NCI-H526 treated with DMSO at 0.1 percent for 48 hours (cell line): ENCODE measurements at regions not wholly inside any gene's neighbourhood (a gene's known extent, or its start where the extent isn't known, plus 50 kb on each side); places are given as distances from the start of the nearest gene placed in this dataset.
A peak's percentile ranks its signal among the peaks of the same experiment; 100 is the strongest.
"Not testable (repeated sequence)": the region's sequence is repeated elsewhere in the genome, so short reads cannot be mapped to it uniquely, and the experiment has no call there.

Experiments
- DNase-seq: peaks from one replicate; lab custom pipeline; 2025; lab: John Stamatoyannopoulos, UW

DNA sequence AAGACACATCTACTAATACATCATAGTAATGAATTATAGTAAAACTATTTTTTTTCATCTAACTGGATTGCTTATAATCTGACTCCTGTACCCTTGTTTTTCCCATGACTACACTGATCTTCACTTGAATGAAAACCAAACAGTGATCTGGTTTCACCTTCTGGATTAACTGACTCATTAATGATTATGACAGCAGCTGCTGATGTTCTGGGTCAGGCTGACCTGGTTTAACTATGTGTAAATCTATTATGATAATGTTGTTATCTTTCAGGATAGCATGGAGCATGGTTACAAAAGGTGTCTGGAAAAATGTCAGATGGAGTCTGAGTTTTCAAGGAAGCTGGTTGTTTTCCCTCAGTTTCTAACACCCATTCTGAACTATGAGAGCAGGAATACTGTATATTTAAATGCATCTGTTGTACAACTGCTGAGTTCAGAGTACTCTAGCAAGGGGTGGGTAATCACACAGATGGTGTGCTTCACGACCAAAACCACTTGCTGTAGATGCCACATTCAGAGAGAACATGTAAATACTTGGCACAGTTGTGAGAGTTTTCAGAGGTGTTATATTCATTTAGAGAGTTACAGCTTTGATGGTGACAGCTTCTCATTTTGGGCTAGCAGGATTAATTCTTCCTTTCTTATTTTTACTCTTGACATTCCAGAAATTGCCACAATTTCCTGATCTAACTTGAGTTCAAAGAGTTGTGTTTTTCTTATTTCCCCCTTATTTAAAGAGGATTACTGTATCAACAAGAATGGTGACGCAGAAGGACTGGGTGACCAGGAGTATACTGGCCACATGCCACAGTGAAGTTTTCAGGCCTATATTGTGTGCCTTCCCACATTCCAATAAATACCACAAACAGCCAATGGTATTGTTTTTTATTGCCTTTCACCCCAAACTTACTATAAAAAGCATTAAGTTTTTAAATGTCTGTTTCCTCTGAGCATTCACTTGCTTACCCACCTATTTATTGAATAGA is 249.7 kb upstream of the TET2 start:
- DNase-seq, result no peak

- DNase-seq, result no peak
These were observed 246.8 kb upstream of the TET2 start for GRCh38 chr4:104899863-104900262.

DNA sequence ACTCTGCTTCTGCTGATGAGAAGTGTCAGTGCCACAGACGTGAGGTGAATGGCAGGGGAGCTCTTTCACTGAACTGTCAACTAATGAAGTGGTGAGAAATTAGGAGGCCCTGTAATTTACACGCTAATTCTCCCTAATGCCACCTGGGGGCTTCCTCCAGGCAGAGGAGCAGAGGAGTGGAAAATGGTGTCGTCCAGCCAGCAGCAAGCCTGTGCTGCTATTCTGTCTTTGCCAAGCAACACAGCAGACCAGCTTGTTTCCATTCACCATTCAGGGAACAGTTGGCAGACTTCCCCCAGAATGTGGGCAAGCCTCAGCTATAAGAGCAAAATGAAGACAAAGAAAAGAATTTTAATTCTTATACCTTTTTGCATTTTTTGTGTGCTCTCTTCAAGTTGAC is 245.2 kb upstream of the TET2 start:
- no peak for DNase-seq

DNA sequence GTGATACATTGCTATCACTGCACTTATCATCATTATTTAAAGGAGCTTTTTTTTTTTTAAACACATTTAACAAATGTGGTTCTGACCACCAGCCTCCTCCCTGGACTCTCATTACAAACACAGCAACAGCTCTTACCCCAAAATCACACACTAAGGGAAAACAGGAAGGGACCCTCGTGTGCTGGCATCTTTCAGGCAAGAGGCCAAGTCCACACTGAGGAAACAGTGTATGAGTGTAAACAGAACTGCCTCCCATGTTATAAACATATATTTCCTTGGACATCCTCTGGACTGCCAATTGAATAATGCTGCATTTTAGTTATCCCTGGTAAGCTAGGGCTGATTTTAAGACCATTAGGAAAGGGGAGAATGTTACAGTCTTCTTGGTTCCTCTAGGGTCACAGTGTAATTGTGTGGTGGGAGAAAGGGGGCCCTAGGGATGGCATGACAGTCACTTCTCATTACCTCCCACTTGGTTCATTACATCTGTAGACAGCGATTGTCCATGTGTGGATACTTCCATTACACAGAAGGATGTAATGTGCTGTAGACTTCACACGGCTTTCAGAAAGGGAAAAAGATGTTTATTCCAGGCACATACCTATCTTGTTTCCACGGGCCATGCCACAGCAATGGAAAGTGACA is 244.6 kb upstream of the TET2 start:
- DNase-seq, result no peak

DNA sequence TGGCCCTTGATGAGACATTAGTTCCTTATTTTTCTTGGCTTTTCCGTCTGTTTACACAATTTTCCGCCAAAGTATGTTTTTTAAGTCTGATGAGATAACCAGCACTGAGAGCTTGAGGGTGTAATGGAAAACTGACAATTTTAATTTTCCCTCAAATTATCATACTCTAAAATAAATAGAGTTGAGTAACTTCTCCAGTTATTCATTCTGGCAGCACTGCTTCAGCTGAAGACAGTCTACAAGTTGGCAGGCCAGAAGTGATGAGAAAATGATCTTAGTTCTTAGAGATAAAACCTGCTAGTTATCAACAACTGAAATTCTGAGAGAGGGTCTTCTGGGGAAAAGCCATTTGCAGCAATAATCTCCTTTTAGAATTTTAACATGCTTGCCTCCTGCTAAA is 241.6 kb upstream of the TET2 start:
- no peak for DNase-seq

- no peak for DNase-seq
These were observed 241.1 kb upstream of the TET2 start for GRCh38 chr4:104905546-104905945.

- no peak for DNase-seq
These were observed 240.4 kb upstream of the TET2 start for GRCh38 chr4:104906276-104906675.

DNA sequence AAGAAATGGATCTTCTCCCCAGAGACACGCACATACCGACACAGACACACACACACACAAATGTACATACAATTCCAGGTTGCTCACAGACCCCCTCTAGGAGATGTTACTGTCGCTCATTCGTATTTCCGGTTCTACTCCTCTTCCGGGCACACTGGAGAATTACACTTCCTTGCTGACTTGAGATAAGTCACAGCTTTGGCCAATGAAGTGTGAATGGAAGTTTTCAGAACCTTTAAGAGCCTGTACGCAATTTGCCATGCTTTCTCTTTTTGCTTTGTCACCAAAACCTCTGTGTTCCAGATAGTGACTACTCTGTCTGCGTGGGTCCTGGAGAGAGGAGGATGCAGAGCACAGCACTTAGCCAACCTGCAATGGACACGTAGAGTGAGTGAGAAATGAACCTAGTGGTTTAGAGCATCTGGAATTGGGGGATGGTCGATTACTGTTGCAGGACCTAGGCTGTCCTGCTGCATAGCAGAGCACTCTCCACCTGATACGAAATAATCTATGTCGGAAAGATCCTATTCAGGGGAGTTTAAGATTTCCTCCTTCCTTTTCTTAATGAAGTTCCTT is 239.5 kb upstream of the TET2 start:
- no peak for DNase-seq

DNA sequence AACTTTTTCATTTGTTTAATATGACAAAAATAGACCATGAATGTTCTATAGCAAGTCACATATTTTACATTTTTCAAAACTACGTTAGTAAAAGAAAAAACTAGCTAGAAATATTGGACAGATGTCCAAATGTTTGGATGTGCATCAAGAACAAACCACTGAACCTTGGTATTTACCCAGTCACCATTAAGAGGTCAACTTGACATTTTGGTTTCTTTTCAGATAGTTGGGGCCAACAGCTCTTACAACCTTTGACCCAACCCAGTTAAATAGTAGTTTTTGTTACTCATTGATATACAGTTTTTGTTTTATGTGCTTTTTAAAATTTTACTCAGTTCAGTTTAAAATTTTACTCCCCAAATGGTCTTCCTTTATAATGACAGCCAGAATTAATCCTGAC is 238.7 kb upstream of the TET2 start:
- DNase-seq, result no peak

DNA sequence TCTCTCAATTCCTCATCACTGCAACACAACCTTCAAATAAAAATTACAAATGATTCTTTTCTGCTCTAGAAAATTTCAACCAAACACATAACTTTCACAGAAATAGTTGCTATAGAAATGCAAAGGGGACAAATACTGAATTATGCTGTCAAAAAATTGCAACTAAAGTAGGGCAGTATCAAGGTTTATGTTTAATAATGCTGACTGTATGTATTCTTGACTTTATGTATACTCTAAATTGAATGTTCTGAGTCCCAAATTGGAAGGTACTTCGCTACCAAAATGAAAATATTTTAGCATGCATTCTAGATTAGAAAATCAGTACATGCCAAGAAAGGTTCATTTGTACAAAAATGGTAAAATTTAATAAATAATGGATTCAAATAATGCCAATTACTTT is 237.3 kb upstream of the TET2 start:
- no peak for DNase-seq

DNA sequence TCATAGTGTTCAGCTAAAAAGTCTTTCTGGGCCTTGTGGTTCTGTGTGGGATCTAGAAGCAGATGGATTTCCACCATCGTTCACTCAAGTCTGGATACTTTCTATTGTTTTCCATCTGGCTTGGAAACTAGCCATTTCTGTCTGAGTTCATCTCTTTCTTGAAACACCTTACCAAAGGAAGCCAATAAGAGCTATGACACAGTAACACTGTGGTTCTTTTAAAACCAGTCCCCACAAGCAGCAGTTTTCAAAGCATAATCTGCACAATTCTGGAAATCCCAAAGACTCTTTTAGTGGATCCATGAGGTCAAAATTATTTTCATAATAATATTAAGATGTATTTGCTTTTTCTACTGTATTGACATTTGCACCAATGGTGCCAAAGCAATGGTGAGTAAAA is 234.2 kb upstream of the TET2 start:
- DNase-seq, result no peak

- no peak for DNase-seq
These were observed 231.3 kb upstream of the TET2 start for GRCh38 chr4:104915373-104915772.

DNA sequence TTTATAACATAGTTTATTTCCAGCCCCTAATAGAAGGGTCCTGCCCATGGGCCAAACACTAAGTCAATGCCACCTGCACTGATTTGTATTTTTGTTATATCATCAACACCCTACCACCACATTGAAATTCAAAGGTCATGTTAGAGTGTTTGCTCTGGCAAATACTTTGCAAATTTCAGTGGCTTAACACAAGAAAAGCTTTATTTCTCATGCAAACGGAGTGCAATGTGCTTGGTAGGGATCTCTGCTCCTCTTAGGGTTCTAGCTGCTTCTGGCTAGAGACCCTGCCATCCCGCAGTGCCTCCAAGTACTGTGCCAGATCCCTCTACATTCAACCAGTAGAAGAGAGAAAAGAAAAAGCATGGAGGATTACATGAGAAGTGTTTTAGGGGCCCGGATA is 230.8 kb upstream of the TET2 start:
- DNase-seq, result peak; percentile 32

DNA sequence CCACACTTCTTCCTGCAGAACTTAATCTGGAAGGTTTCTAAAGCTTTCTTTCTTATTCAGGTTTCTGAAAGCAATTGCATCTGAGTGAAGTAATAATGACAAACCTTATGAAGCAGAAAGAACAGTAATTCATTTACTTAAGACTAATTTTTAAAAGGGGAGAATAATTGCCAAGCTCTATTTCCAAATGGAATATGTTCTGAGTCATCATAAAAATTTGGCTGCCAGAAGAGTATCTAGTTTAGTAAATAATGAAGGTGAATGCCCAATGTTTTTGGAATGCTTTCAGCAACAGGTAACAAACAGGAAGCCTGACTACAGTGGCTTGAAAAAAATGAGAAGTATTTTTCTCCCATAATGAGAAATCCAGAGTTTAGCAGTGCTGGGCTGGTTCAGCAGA is 227.3 kb upstream of the TET2 start:
- no peak for DNase-seq

DNA sequence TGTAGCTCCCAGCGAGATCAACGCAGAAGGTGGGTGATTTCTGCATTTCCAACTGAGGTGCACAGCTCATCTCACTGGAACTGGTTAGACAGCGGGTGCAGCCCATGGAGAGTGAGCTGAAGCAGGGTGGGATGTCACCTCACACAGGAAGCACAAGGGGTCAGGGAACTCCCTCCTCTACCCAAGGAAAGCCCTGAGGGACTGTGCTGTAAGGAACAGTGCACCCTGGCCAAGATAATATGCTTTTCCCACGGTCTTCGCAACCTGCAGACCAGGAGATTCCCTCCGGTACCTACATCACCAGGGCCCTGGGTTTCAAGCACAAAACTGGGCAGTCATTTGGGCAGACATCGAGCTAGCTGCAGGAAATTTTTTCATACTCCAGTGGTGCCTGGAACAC is 216.4 kb upstream of the TET2 start:
- no peak for DNase-seq

GRCh38 chr4:104930745-104931736 is 215.6 kb upstream of the TET2 start:
- DNase-seq, result not testable (repeated sequence)

GRCh38 chr4:104938624-104939023 is 208.1 kb upstream of the TET2 start:
- DNase-seq, result no peak

GRCh38 chr4:104940927-104941326 is 205.7 kb upstream of the TET2 start:
- no peak for DNase-seq

DNA sequence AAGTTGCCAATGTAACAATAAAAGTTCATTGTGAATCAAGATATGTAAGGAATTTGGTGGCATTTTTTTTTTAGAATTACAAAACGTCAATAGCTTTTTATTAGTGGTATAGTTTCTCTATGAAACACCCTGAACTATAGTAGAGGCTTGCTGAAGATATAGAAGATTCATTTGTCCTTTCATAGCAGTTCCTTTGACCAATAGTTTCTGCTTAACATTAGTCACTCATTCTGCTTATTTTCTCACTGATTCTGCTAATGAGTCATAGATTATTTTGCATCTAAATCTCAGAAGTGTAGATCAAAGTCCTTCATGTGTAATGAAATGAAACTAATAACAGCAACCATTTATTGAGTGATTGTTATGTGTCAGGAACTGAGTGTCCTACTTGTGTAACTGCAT is 205.0 kb upstream of the TET2 start:
- no peak for DNase-seq

- DNase-seq, result no peak
These were observed 203.5 kb upstream of the TET2 start for GRCh38 chr4:104942990-104943743.

DNA sequence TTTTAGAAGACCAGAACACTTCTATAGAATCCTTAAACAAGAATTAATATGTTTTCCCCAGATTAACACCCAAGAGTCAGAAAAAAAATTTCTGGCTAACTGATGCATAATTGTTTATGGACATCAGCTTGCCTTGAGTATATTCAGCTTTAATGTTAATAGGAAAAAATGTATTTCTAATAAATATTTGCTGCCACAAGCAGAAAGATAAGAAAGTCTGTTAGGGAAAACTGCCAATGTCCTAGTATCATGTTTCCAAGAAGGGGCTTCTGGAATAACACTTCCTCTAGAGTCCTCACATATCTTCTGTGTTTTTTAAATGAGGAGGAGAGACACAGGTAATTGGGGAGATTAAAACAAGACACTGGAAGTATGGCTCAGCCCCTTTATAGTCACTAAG is 202.1 kb upstream of the TET2 start:
- no peak for DNase-seq
